Vagina (tissue), 2 donors: ENCODE measurements at regions not wholly inside any gene's neighbourhood (a gene's known extent, or its start where the extent isn't known, plus 50 kb on each side); places are given as distances from the start of the nearest gene placed in this dataset.

ENCODE experiments used
- POLR2A ChIP-seq, 2 donors: fragments of 450-650 bp; IDR thresholded peaks; one replicate each; pipeline ENCODE4 v1.6.1; 2017; ENCODE audit warnings: antibody characterized with exemption in 2 of 2, mild to moderate bottlenecking in 2 of 2, moderate library complexity in 2 of 2
- POLR2AphosphoS5 ChIP-seq, 2 donors: sonication (generic); formaldehyde crosslinking; IDR thresholded peaks; one replicate each; pipeline ENCODE4 v1.9.0; 2017; ENCODE audit warnings: antibody characterized with exemption in 2 of 2, mild to moderate bottlenecking in 2 of 2, low read depth in 1 of 2; ENCODE audit not compliant: insufficient read depth in 1 of 2
- TF ChIP-seq, protein P1 (sequence below), 3 experiments: fragments of 450-650 bp in 2 of 3; fragments of 200-600 bp in 1 of 3; sonication (generic) in 1 of 3; IDR thresholded peaks; one replicate each; pipeline ENCODE4 v1.5.1; 2017 to 2019; ENCODE audit warnings: antibody characterized with exemption in 3 of 3, mild to moderate bottlenecking in 2 of 3, moderate library complexity in 2 of 3

DNA sequence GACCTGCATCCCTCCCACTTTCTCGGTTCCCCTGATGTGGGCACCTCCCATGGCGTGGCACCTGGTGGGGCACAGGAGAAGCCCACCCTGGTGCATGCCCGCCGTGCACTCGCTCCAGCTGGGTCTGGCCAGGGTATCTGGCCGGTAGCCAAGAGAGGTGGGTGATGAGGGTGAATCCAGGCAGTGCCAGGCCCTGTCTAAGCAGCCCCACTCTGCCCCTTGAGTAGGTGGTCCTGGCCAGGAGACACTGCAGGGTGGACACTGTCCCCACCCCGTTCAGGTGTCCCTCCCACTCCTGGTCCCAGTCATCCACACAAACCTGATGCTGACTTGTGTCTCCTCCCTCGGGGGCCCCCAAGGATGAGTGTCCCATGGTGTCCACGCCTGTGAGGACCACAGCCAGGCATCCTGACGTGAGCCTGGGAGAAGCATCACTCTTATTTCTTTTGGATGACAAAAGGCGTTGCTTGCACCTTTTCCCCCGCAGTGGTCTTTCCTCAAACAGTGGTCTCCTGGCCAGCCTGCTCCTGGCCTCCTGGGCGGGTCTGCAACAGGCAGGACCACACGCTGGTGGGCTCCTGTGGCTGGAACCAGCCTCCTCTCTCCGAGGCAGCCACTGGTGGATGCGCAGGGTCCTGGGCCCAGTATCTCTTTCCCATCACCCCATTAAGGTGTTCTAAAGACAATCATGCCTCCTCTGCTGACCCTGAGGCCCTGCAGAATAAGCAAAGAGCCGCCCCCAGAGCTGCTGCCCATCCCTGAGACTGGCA lies 922.3 kb downstream of the BRD1 start:
- TF ChIP-seq, protein P1, sequence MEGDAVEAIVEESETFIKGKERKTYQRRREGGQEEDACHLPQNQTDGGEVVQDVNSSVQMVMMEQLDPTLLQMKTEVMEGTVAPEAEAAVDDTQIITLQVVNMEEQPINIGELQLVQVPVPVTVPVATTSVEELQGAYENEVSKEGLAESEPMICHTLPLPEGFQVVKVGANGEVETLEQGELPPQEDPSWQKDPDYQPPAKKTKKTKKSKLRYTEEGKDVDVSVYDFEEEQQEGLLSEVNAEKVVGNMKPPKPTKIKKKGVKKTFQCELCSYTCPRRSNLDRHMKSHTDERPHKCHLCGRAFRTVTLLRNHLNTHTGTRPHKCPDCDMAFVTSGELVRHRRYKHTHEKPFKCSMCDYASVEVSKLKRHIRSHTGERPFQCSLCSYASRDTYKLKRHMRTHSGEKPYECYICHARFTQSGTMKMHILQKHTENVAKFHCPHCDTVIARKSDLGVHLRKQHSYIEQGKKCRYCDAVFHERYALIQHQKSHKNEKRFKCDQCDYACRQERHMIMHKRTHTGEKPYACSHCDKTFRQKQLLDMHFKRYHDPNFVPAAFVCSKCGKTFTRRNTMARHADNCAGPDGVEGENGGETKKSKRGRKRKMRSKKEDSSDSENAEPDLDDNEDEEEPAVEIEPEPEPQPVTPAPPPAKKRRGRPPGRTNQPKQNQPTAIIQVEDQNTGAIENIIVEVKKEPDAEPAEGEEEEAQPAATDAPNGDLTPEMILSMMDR (IDR thresholded peaks at IDR 0.05), result no peak
- no peak for TF ChIP-seq POLR2A (IDR thresholded peaks at IDR 0.05)
- no peak for TF ChIP-seq POLR2AphosphoS5 (IDR thresholded peaks at IDR 0.05; ENCODE audit: insufficient read depth in 1 of 2, low read depth in 1 of 2)
